ENCODE measurements at regions not wholly inside any gene's neighbourhood (a gene's known extent, or its start where the extent isn't known, plus 50 kb on each side); places are given as distances from the start of the nearest gene placed in this dataset.

GRCh38 chr7:135855846-135856245 is 107.2 kb upstream of the FAM180A start:
- Histone ChIP-seq H3K4me1 (ENCODE audit: control insufficient read depth, insufficient read depth, low read length) (peaks cover 1% of the 10 kb centered on the region; the same call in 1 of the 2 replicates), H2BK20ac (ENCODE audit: low read depth, low read length) (no peak overlapping the region), H2AK9ac (replicated peaks; ENCODE audit: low read depth, low read length, poor library complexity) (no peak overlapping the region), H2AFZ (replicated peaks; ENCODE audit: low read length, poor library complexity) (no peak overlapping the region), H2BK5ac (ENCODE audit: low read depth, low read length, poor library complexity, severe bottlenecking) (no peak overlapping the region), H3K4me3 (ENCODE audit: insufficient read depth, low read depth, low read length) (no peak overlapping the region), H3K9me1 (ENCODE audit: insufficient read depth, low read length) (no peaks in the 10 kb centered on the region; the same call in 1 of the 2 replicates), H3K79me1 (ENCODE audit: low read depth in 1 of 2, low read length in 2 of 2) (no peaks in the 10 kb centered on the region), H2AK5ac (ENCODE audit: low read depth, low read length) (no peak overlapping the region), H3K36me3 (ENCODE audit: control insufficient read depth, insufficient read depth, low read length) (no peaks in the 10 kb centered on the region), H3K4ac (ENCODE audit: low read depth, low read length) (no peak overlapping the region), H3K18ac (ENCODE audit: low read depth, low read length) (no peak overlapping the region), H3K9ac (ENCODE audit: low read depth, low read length) (no peak overlapping the region), H4K91ac (ENCODE audit: insufficient read depth, low read depth, low read length) (no peak overlapping the region), H4K8ac (ENCODE audit: low read depth in 2 of 2, low read length in 2 of 2) (no peak overlapping the region), H3K4me2 (ENCODE audit: low read depth, low read length) (no peak overlapping the region), H3K23ac (ENCODE audit: low read depth, low read length) (no peak overlapping the region), H3K9me3 (ENCODE audit: control insufficient read depth, insufficient read depth, low read length) (no peaks in the 10 kb centered on the region), H2BK15ac (ENCODE audit: low read depth, low read length) (no peak overlapping the region), H3K14ac (replicated peaks; ENCODE audit: low read depth, low read length) (no peak overlapping the region), H3K27me3 (ENCODE audit: control insufficient read depth, insufficient read depth, low read length) (peaks cover 3% of the 10 kb centered on the region; the same call in 1 of the 2 replicates), H3K27ac (ENCODE audit: insufficient read depth, low read length) (no peak overlapping the region), H4K20me1 (ENCODE audit: insufficient read depth, low read length) (no peaks in the 10 kb centered on the region), H4K5ac (ENCODE audit: low read depth, low read length) (no peak overlapping the region), H3K56ac (ENCODE audit: extremely low read depth, insufficient read depth, low read length) (no peak overlapping the region), H2BK120ac (ENCODE audit: low read depth, low read length) (no peak overlapping the region)
- dilution Hi-C loops (cut with HindIII; ENCODE audit: low sequenced_read_pairs, unreplicated experiment) (no loop called here), in situ Hi-C loops (cut with MboI; ENCODE audit: low sequenced_read_pairs) (no loop called here), intact Hi-C loops (cut with micrococcal nuclease) (no loop called here)
- 67% methylated on average over 2 of the region's 3 CpGs; no CpG with 5 or more reads in 1 of the 2 experiments for WGBS, 2 experiments (ENCODE audit: extremely low coverage in 2 of 2, insufficient read length in 1 of 2)
- no TSS peak for BruUV-seq (replicated peaks)
- DNase-seq (no peak), ATAC-seq (ENCODE audit: low read depth) (no peak)
- CTCF ChIA-PET = no interaction called here
- TF ChIP-seq CEBPB (IDR thresholded peaks at IDR 0.05; ENCODE audit: low read depth, low read length) = no peak
- no peak for TF ChIP-seq CHD1 (IDR thresholded peaks at IDR 0.05; ENCODE audit: low read depth, low read length)
- TF ChIP-seq MAFK (IDR thresholded peaks at IDR 0.05; ENCODE audit: low read depth, low read length) = peak; percentile 97
- TF ChIP-seq RCOR1 (IDR thresholded peaks at IDR 0.05; ENCODE audit: insufficient replicate concordance, low read length) = no peak
- no peak for TF ChIP-seq POLR2A (IDR thresholded peaks at IDR 0.05; ENCODE audit: low read depth, low read length)
- POLR2A ChIA-PET (ENCODE audit: unreplicated experiment) = no interaction called here

Measured in IMR-90 (cell line).